K562 (cell line): ENCODE measurements at regions not wholly inside any gene's neighbourhood (a gene's known extent, or its start where the extent isn't known, plus 50 kb on each side); places are given as distances from the start of the nearest gene placed in this dataset.

Source experiments
- ATAC-seq: fragments of 200-7000 bp; cut with Tn5 transposase; 3 replicates; pipeline ENCODE4 v1.9.1; 2020; ENCODE audit warnings: moderate library complexity
- BruUV-seq: library from RNA; stranded (reverse); fragments of 400-500 nt; replicated peaks from 2 replicates; lab custom pipeline; 2021; lab: Mats Ljungman, UMichigan
- CTCF ChIA-PET: fragments of 300-600 bp; formaldehyde crosslinking; extraction: SDS; loops from one replicate; lab custom pipeline; 2021; ENCODE audit warnings: low intra/inter-chr PET ratio; lab: Yijun Ruan, JAX
- POLR2A ChIA-PET: fragments of 300-600, 350-650 bp; sonication (Branson Sonifier 250); formaldehyde crosslinking; extraction: SDS; loops from one replicate; lab custom pipeline; 2021; ENCODE audit warnings: antibody characterized with exemption, inconsistent platforms; lab: Yijun Ruan, JAX
- DNase-seq, 4 experiments: peaks; one replicate each; pipeline versions ENCODE4 v3.0.0 to v3.0.0-alpha.2; 2011 to 2018; ENCODE audit warnings: low spot score in 3 of 4, mixed read lengths in 3 of 4; ENCODE audit errors: extremely low read depth in 1 of 4
- FAIRE-seq: peaks from 2 replicates; lab custom pipeline; 2011; peaks lifted over from hg19 to GRCh38; lab: Jason Lieb, UNC
- H2AFZ ChIP-seq: 2 replicates; pipeline ENCODE4 v1.6.0; 2011; ENCODE audit warnings: low read depth, low read length, control low read depth, inconsistent platforms
- H3K27ac ChIP-seq: fragments of 200-600 bp; 3 replicates; pipeline ENCODE4 v1.8.0; 2011; ENCODE audit warnings: low read depth, mild to moderate bottlenecking, control low read depth, inconsistent platforms, low read length, moderate library complexity, mixed read lengths; ENCODE audit errors: extremely low read depth
- H3K27me3 ChIP-seq, 2 experiments: fragments of 300-600 bp in 1 of 2; 2 replicates in 1 of 2; 3 replicates in 1 of 2; pipeline versions ENCODE4 v1.6.0 to v1.8.0; 2011; ENCODE audit warnings: inconsistent platforms in 2 of 2, low read length in 2 of 2, mild to moderate bottlenecking in 1 of 2, mixed read lengths in 1 of 2, moderate library complexity in 1 of 2; ENCODE audit not compliant: control insufficient read depth in 2 of 2, insufficient read depth in 2 of 2
- H3K36me3 ChIP-seq: fragments of 300-600 bp; 3 replicates; pipeline ENCODE4 v1.8.0; 2011; ENCODE audit warnings: mild to moderate bottlenecking, low read length, inconsistent platforms; ENCODE audit not compliant: control insufficient read depth, insufficient read depth
- H3K4me1 ChIP-seq, 2 experiments: fragments of 200-600 bp in 1 of 2; replicated peaks in 1 of 2; 2 replicates in 1 of 2; 3 replicates in 1 of 2; pipeline versions ENCODE4 v1.5.1 to v1.8.0; 2011; ENCODE audit warnings: inconsistent platforms in 2 of 2, low read length in 2 of 2, mild to moderate bottlenecking in 1 of 2, mixed read lengths in 1 of 2, moderate library complexity in 1 of 2; ENCODE audit not compliant: control insufficient read depth in 2 of 2, insufficient read depth in 2 of 2
- H3K4me2 ChIP-seq: 2 replicates; pipeline ENCODE4 v1.6.1; 2011; ENCODE audit warnings: low read length, control low read depth, inconsistent platforms, mixed read lengths; ENCODE audit not compliant: insufficient read depth
- H3K4me3 ChIP-seq: fragments of 200-600 bp; sonication (generic), shearing (Covaris generic); 2 replicates; pipeline ENCODE4 v1.5.1; 2016; ENCODE audit warnings: control low read depth, inconsistent platforms
- H3K79me2 ChIP-seq: fragments of 200-600 bp; 3 replicates; pipeline ENCODE4 v1.8.0; 2011; ENCODE audit warnings: low read length, inconsistent platforms; ENCODE audit not compliant: control insufficient read depth, insufficient read depth
- H3K9ac ChIP-seq, 2 experiments: 2 replicates each; pipeline versions ENCODE4 v1.6.0 to v1.6.1; 2011; ENCODE audit warnings: low read depth in 2 of 2, low read length in 2 of 2, control low read depth in 1 of 2, inconsistent platforms in 1 of 2, mild to moderate bottlenecking in 1 of 2, mixed read lengths in 1 of 2; ENCODE audit not compliant: insufficient read depth in 1 of 2
- H3K9me1 ChIP-seq: one replicate; pipeline ENCODE4 v1.6.0; 2011; ENCODE audit warnings: inconsistent platforms, mild to moderate bottlenecking, low read length, moderate library complexity; ENCODE audit not compliant: control insufficient read depth, insufficient read depth
- H3K9me3 ChIP-seq: replicated peaks from 2 replicates; pipeline ENCODE4 v1.5.1; 2011; ENCODE audit warnings: low read depth, low read length, inconsistent platforms; ENCODE audit not compliant: control insufficient read depth, insufficient read depth
- H4K20me1 ChIP-seq: replicated peaks from 2 replicates; pipeline ENCODE4 v1.6.1; 2011; ENCODE audit warnings: low read length, inconsistent platforms, mixed read lengths; ENCODE audit not compliant: control insufficient read depth, insufficient read depth
- HIVEP1 ChIP-seq: fragments of 250-450 bp; sonication (Bioruptor Pico); IDR thresholded peaks from 2 replicates; pipeline ENCODE4 v1.4.0; 2020; ENCODE audit warnings: mild to moderate bottlenecking
- NFIC ChIP-seq: fragments of 450-650 bp; IDR thresholded peaks from 2 replicates; pipeline ENCODE4 v1.6.1; 2017; ENCODE audit warnings: mild to moderate bottlenecking, inconsistent platforms
- NKRF ChIP-seq: fragments of 450-650 bp; IDR thresholded peaks from 2 replicates; pipeline ENCODE4 v1.6.1; 2016; ENCODE audit warnings: borderline replicate concordance
- PKNOX1 ChIP-seq: fragments of 450-650 bp; IDR thresholded peaks from 2 replicates; pipeline ENCODE4 v1.6.1; 2016
- SRSF3 ChIP-seq: fragments of 200-400 bp; formaldehyde crosslinking; IDR thresholded peaks from 2 replicates; pipeline ENCODE4 v1.6.1; 2016; ENCODE audit warnings: mild to moderate bottlenecking, low read length, moderate library complexity; ENCODE audit not compliant: insufficient read depth
- ZBTB8A ChIP-seq: fragments of 450-650 bp; IDR thresholded peaks from 2 replicates; pipeline ENCODE4 v1.6.1; 2018; ENCODE audit warnings: mild to moderate bottlenecking, moderate library complexity; ENCODE audit not compliant: partially characterized antibody
- ZFP1 ChIP-seq: fragments of 450-650 bp; formaldehyde crosslinking; IDR thresholded peaks from 2 replicates; pipeline ENCODE4 v1.4.0; 2020; ENCODE audit warnings: mild to moderate bottlenecking, mixed read lengths
- ZNF121 ChIP-seq: sonication (generic); formaldehyde crosslinking; conservative IDR thresholded peaks from 2 replicates; pipeline ENCODE4 v1.8.0; 2022; ENCODE audit warnings: missing genetic modification reagents
- ZNF778 ChIP-seq: fragments of 450-650 bp; formaldehyde crosslinking; IDR thresholded peaks from 2 replicates; pipeline ENCODE4 v1.4.0; 2020; ENCODE audit warnings: mild to moderate bottlenecking, moderate library complexity
- ZNF785 ChIP-seq: fragments of 250-450 bp; sonication (Bioruptor Pico); IDR thresholded peaks from 2 replicates; pipeline ENCODE4 v1.4.0; 2020; ENCODE audit warnings: mild to moderate bottlenecking
- WGBS: fragments of 100-300 bp; shearing (Covaris generic); methylation state at CpG from one replicate; pipeline ENCODE4 v1.1.6; 2016; ENCODE audit warnings: low coverage, mixed read lengths; ENCODE audit not compliant: insufficient coverage; ENCODE audit errors: missing lambda C conversion rate; 5-methylcytosine and 5-hydroxymethylcytosine counted together
- in situ Hi-C: fragments of 300-500 bp; cut with MboI; formaldehyde crosslinking; loops from 4 replicates; pipeline ENCODE4 v1.15.0; 2018; ENCODE audit warnings: inconsistent platforms, mixed read lengths
- intact Hi-C: fragments of 100-400 bp; cut with micrococcal nuclease; formaldehyde crosslinking; loops from 2 replicates; pipeline ENCODE4 v1.14.2; 2022

GRCh38 chr1:29711582-29712283 is 475.4 kb downstream of the PTPRU start (continued):
- no peak for TF ChIP-seq PKNOX1
- no peak for TF ChIP-seq ZBTB8A
- no peak for TF ChIP-seq ZNF785 (CRISPR knock-in tag)
- TF ChIP-seq NFIC: no peak

- FAIRE-seq (no peak), ATAC-seq (no peak), DNase-seq (no peak)
- no peak overlapping the region for H3K4me2 ChIP-seq
- peaks cover 0 to 5% of the 10 kb centered on the region in 2 experiments; a peak in 1 of 5 replicates for H3K27me3 ChIP-seq
- H4K20me1 ChIP-seq: no peaks in the 10 kb centered on the region
- no peaks in the 10 kb centered on the region for H3K36me3 ChIP-seq
- peaks cover 6% of the 10 kb centered on the region for H3K9me1 ChIP-seq
- H3K9me3 ChIP-seq: no peaks in the 10 kb centered on the region
- BruUV-seq: no TSS peak
- in situ Hi-C loops: loop anchor here (10.0 kb wide), 1 partner anchor 475 kb away; the partner anchor contains the start of genes MECR and PTPRU
- H3K79me2 ChIP-seq: no peaks in the 10 kb centered on the region
- TF ChIP-seq ZNF778 (CRISPR knock-in tag) (no peak), HIVEP1 (CRISPR knock-in tag) (no peak), ZFP1 (CRISPR knock-in tag) (no peak), NKRF (no peak), ZNF121 (CRISPR knock-in tag) (no peak), SRSF3 (no peak)
- no peak overlapping the region for H2AFZ ChIP-seq
- H3K27ac ChIP-seq: no peak overlapping the region
- no peak overlapping the region for H3K9ac ChIP-seq
- no peaks in the 10 kb centered on the region for H3K4me1 ChIP-seq
- no peak overlapping the region for H3K4me3 ChIP-seq
- POLR2A ChIA-PET: interaction anchor here (0.6 kb wide), 1 partner anchor 62 kb away, joined by 3 read pairs; no protein-coding TSS in a partner anchor
- intact Hi-C loops: no loop called here
- CTCF ChIA-PET: no interaction called here
- 0% methylated on average over 9 of the region's 9 CpGs for WGBS
Observed at GRCh38 chr1:29709704-29710280, 473.5 kb downstream of the PTPRU start.
